ENCODE measurements at regions not wholly inside any gene's neighbourhood (a gene's known extent, or its start where the extent isn't known, plus 50 kb on each side); places are given as distances from the start of the nearest gene placed in this dataset.
"Not testable (repeated sequence)": the region's sequence is repeated elsewhere in the genome, so short reads cannot be mapped to it uniquely, and the experiment has no call there.

GRCh38 chr5:90338712-90339372 is 70.7 kb downstream of the CETN3 start:
- TF ChIP-seq CTCF (IDR thresholded peaks at IDR 0.05; ENCODE audit: low read depth, low read length): no peak

GRCh38 chr5:90337449-90338052 is 72.0 kb downstream of the CETN3 start:
- no peak overlapping the region for H3K4me3 ChIP-seq (ENCODE audit: low read depth, low read length)
- no peak for TF ChIP-seq CTCF (IDR thresholded peaks at IDR 0.05; ENCODE audit: low read depth, low read length)

More at GRCh38 chr5:90338712-90339372, 70.7 kb downstream of the CETN3 start:
- no peak overlapping the region for H3K4me3 ChIP-seq (ENCODE audit: low read depth, low read length)

- TF ChIP-seq CTCF (IDR thresholded peaks at IDR 0.05; ENCODE audit: low read depth, low read length): no peak
- H3K4me3 ChIP-seq (ENCODE audit: low read depth, low read length): no peak overlapping the region
Observed at GRCh38 chr5:90336752-90337151, 72.8 kb downstream of the CETN3 start.

GRCh38 chr5:90334741-90335140 is 74.8 kb downstream of the CETN3 start:
- TF ChIP-seq CTCF (IDR thresholded peaks at IDR 0.05; ENCODE audit: low read depth, low read length): no peak
- no peak overlapping the region for H3K4me3 ChIP-seq (ENCODE audit: low read depth, low read length)

GRCh38 chr5:90329911-90330310 is 79.6 kb downstream of the CETN3 start:
- TF ChIP-seq CTCF (IDR thresholded peaks at IDR 0.05; ENCODE audit: low read depth, low read length): no peak
- no peak overlapping the region for H3K4me3 ChIP-seq (ENCODE audit: low read depth, low read length)

- H3K4me3 ChIP-seq (ENCODE audit: low read depth, low read length): no peak overlapping the region
- TF ChIP-seq CTCF (IDR thresholded peaks at IDR 0.05; ENCODE audit: low read depth, low read length): no peak
Observed at GRCh38 chr5:90326995-90327394, 82.6 kb downstream of the CETN3 start.

- TF ChIP-seq CTCF (IDR thresholded peaks at IDR 0.05; ENCODE audit: low read depth, low read length): no peak
- no peak overlapping the region for H3K4me3 ChIP-seq (ENCODE audit: low read depth, low read length)
Observed at GRCh38 chr5:90325093-90325492, 84.5 kb downstream of the CETN3 start.

GRCh38 chr5:90320348-90320747 is 89.2 kb downstream of the CETN3 start:
- not testable (repeated sequence) for H3K4me3 ChIP-seq (ENCODE audit: low read depth, low read length)

Data from WI38 (cell line).